ENCODE measurements at regions not wholly inside any gene's neighbourhood (a gene's known extent, or its start where the extent isn't known, plus 50 kb on each side); places are given as distances from the start of the nearest gene placed in this dataset.
"Not testable (repeated sequence)": the region's sequence is repeated elsewhere in the genome, so short reads cannot be mapped to it uniquely, and the experiment has no call there.

- not testable (repeated sequence) for TF ChIP-seq CTCF (conservative IDR thresholded peaks at IDR 0.05); EZH2 (IDR thresholded peaks at IDR 0.05; ENCODE audit: low read depth)
Measured at GRCh38 chr3:145709779-145710178, 451.2 kb downstream of the PLOD2 start.

Measured in PC-9 (cell line).